MG63 (cell line): ENCODE measurements at regions not wholly inside any gene's neighbourhood (a gene's known extent, or its start where the extent isn't known, plus 50 kb on each side); places are given as distances from the start of the nearest gene placed in this dataset.

ENCODE experiments used
- DNase-seq: peaks from one replicate; pipeline ENCODE4 v3.0.0-alpha.2; 2020
- H3K27me3 ChIP-seq: fragments of 250-450 bp; sonication (Bioruptor Pico); 2 replicates; pipeline ENCODE4 v1.5.1; 2020; ENCODE audit warnings: mild to moderate bottlenecking, moderate library complexity
- H3K36me3 ChIP-seq: fragments of 250-450 bp; sonication (Bioruptor Pico); 2 replicates; pipeline ENCODE4 v1.5.1; 2020; ENCODE audit warnings: mild to moderate bottlenecking, moderate library complexity
- H3K4me3 ChIP-seq: fragments of 250-450 bp; sonication (Bioruptor Pico); 2 replicates; pipeline ENCODE4 v1.5.1; 2020; ENCODE audit warnings: mild to moderate bottlenecking, moderate library complexity
- H3K9me3 ChIP-seq: fragments of 250-450 bp; sonication (Bioruptor Pico); 2 replicates; pipeline ENCODE4 v1.5.1; 2020; ENCODE audit warnings: mild to moderate bottlenecking, moderate library complexity

GRCh38 chr12:11555195-11555594, 94.3 kb upstream of the ETV6 start:
- Histone ChIP-seq H3K9me3 (no peaks in the 10 kb centered on the region), H3K27me3 (peaks cover 3% of the 10 kb centered on the region; the same call in 1 of the 2 replicates), H3K36me3 (no peaks in the 10 kb centered on the region), H3K4me3 (no peak overlapping the region)
- no peak for DNase-seq

- H3K27me3 ChIP-seq = peaks cover 3% of the 10 kb centered on the region; the same call in 1 of the 2 replicates
- H3K36me3 ChIP-seq = no peaks in the 10 kb centered on the region
- no peak for DNase-seq
- no peak overlapping the region for H3K4me3 ChIP-seq
- no peaks in the 10 kb centered on the region for H3K9me3 ChIP-seq
These were observed 93.5 kb upstream of the ETV6 start for GRCh38 chr12:11555743-11556625.

GRCh38 chr12:11556682-11557081, 92.8 kb upstream of the ETV6 start:
- H3K4me3 ChIP-seq = no peak overlapping the region
- DNase-seq = no peak
- H3K9me3 ChIP-seq = no peaks in the 10 kb centered on the region
- peaks cover 3% of the 10 kb centered on the region; the same call in 1 of the 2 replicates for H3K27me3 ChIP-seq
- no peaks in the 10 kb centered on the region for H3K36me3 ChIP-seq

GRCh38 chr12:11559626-11560340, 89.7 kb upstream of the ETV6 start:
- DNase-seq = no peak
- Histone ChIP-seq H3K27me3 (0 out of 2 replicates have a peak, but pooled peaks cover 3% of the 10 kb centered on the region), H3K4me3 (no peak overlapping the region), H3K36me3 (no peaks in the 10 kb centered on the region), H3K9me3 (no peaks in the 10 kb centered on the region)

- Histone ChIP-seq H3K27me3 (no peaks in the 10 kb centered on the region), H3K9me3 (no peaks in the 10 kb centered on the region), H3K4me3 (no peak overlapping the region), H3K36me3 (no peaks in the 10 kb centered on the region)
- no peak for DNase-seq
These were observed 88.1 kb upstream of the ETV6 start for GRCh38 chr12:11561411-11561810.

- DNase-seq = no peak
- H3K4me3 ChIP-seq = no peak overlapping the region
- H3K9me3 ChIP-seq = no peaks in the 10 kb centered on the region
- H3K36me3 ChIP-seq = no peaks in the 10 kb centered on the region
- no peaks in the 10 kb centered on the region for H3K27me3 ChIP-seq
These were observed 85.4 kb upstream of the ETV6 start for GRCh38 chr12:11563785-11564739.

- DNase-seq = no peak
- no peak overlapping the region for H3K4me3 ChIP-seq
These were observed 84.4 kb upstream of the ETV6 start for GRCh38 chr12:11564984-11565651.

GRCh38 chr12:11565752-11566151, 83.7 kb upstream of the ETV6 start:
- H3K36me3 ChIP-seq = no peaks in the 10 kb centered on the region
- no peaks in the 10 kb centered on the region for H3K27me3 ChIP-seq
- no peak for DNase-seq
- H3K9me3 ChIP-seq = no peaks in the 10 kb centered on the region
- no peak overlapping the region for H3K4me3 ChIP-seq

More at GRCh38 chr12:11564984-11565651, 84.4 kb upstream of the ETV6 start:
- Histone ChIP-seq H3K27me3 (no peaks in the 10 kb centered on the region), H3K9me3 (no peaks in the 10 kb centered on the region), H3K36me3 (no peaks in the 10 kb centered on the region)

GRCh38 chr12:11568155-11568761, 81.2 kb upstream of the ETV6 start:
- no peaks in the 10 kb centered on the region for H3K9me3 ChIP-seq
- no peak overlapping the region for H3K4me3 ChIP-seq
- no peaks in the 10 kb centered on the region for H3K27me3 ChIP-seq
- H3K36me3 ChIP-seq = no peaks in the 10 kb centered on the region
- DNase-seq = no peak

- Histone ChIP-seq H3K36me3 (no peaks in the 10 kb centered on the region), H3K27me3 (no peaks in the 10 kb centered on the region), H3K9me3 (peaks cover 2% of the 10 kb centered on the region; the same call in 1 of the 2 replicates), H3K4me3 (no peak overlapping the region)
- DNase-seq = no peak
These were observed 80.6 kb upstream of the ETV6 start for GRCh38 chr12:11568762-11569478.

GRCh38 chr12:11569716-11570115, 79.8 kb upstream of the ETV6 start:
- no peak for DNase-seq
- H3K36me3 ChIP-seq = no peaks in the 10 kb centered on the region
- H3K27me3 ChIP-seq = no peaks in the 10 kb centered on the region
- H3K4me3 ChIP-seq = no peak overlapping the region
- peaks cover 7% of the 10 kb centered on the region for H3K9me3 ChIP-seq

- no peak for DNase-seq
- Histone ChIP-seq H3K4me3 (no peak overlapping the region), H3K9me3 (peaks cover 10% of the 10 kb centered on the region), H3K27me3 (no peaks in the 10 kb centered on the region), H3K36me3 (no peaks in the 10 kb centered on the region)
These were observed 75.6 kb upstream of the ETV6 start for GRCh38 chr12:11573880-11574279.

GRCh38 chr12:11576104-11576503, 73.4 kb upstream of the ETV6 start:
- DNase-seq = peak; percentile 71
- H3K27me3 ChIP-seq = no peaks in the 10 kb centered on the region
- peaks cover 10% of the 10 kb centered on the region for H3K9me3 ChIP-seq
- no peaks in the 10 kb centered on the region for H3K36me3 ChIP-seq
- no peak overlapping the region for H3K4me3 ChIP-seq

- Histone ChIP-seq H3K9me3 (peaks cover 10% of the 10 kb centered on the region), H3K36me3 (no peaks in the 10 kb centered on the region), H3K27me3 (no peaks in the 10 kb centered on the region), H3K4me3 (no peak overlapping the region)
- peak; percentile 10 for DNase-seq
These were observed 71.7 kb upstream of the ETV6 start for GRCh38 chr12:11577658-11578260.

GRCh38 chr12:11578461-11578993, 70.9 kb upstream of the ETV6 start:
- no peaks in the 10 kb centered on the region for H3K36me3 ChIP-seq
- peaks cover 10% of the 10 kb centered on the region for H3K9me3 ChIP-seq
- H3K27me3 ChIP-seq = no peaks in the 10 kb centered on the region
- DNase-seq = no peak
- H3K4me3 ChIP-seq = no peak overlapping the region
